ENCODE measurements at regions not wholly inside any gene's neighbourhood (a gene's known extent, or its start where the extent isn't known, plus 50 kb on each side); places are given as distances from the start of the nearest gene placed in this dataset.

- Histone ChIP-seq H3K36me3 (no peaks in the 10 kb centered on the region), H3K4me1 (peaks cover 0 to 57% (median 8%) of the 10 kb centered on the region in 9 donors), H3K27ac (no peak overlapping the region), H3K4me3 (no peak overlapping the region), H3K27me3 (no peaks in the 10 kb centered on the region), H3K9me3 (peaks cover 0 to 17% (median 8%) of the 10 kb centered on the region in 11 donors)
- intact Hi-C loops (cut with DNase I) = loop anchor here in 4 of 10 donors (5.0 to 10.0 kb wide), 2 partner anchors 45 to 47 kb away; no protein-coding TSS in a partner anchor
- DNase-seq (no peak), ATAC-seq (no peak)
- 55 to 74% methylated on average over 3 of the region's 3 CpGs for WGBS, 2 donors
- TF ChIP-seq CTCF (IDR thresholded peaks at IDR 0.05) = no peak
Observed at GRCh38 chr11:62022211-62022610, 54.8 kb upstream of the FTH1 start.

GRCh38 chr11:62020661-62021060, 53.2 kb upstream of the FTH1 start:
- no peak for TF ChIP-seq CTCF (IDR thresholded peaks at IDR 0.05)
- peak in 1 of 2 donors; percentile 27 for DNase-seq
- Histone ChIP-seq H3K27me3 (no peaks in the 10 kb centered on the region), H3K4me1 (peaks cover 0 to 47% (median 8%) of the 10 kb centered on the region in 9 donors), H3K9me3 (peaks cover 0 to 17% (median 8%) of the 10 kb centered on the region in 11 donors), H3K27ac (peak overlapping the region in 1 of 10 donors; percentile 86), H3K4me3 (no peak overlapping the region), H3K36me3 (no peaks in the 10 kb centered on the region)
- WGBS, 2 donors = 76 to 83% methylated on average over 3 of the region's 3 CpGs
- no peak for ATAC-seq
- intact Hi-C loops (cut with DNase I) = loop anchor here in 4 of 10 donors (5.0 to 10.0 kb wide), 2 partner anchors 43 to 46 kb away; no protein-coding TSS in a partner anchor

- intact Hi-C loops (cut with DNase I) = loop anchor here in 1 of 10 donors (10.0 kb wide), 1 partner anchor 496 kb away; no protein-coding TSS in a partner anchor
- Histone ChIP-seq H3K4me1 (peaks cover 0 to 39% (median 0%) of the 10 kb centered on the region in 9 donors), H3K9me3 (peaks cover 0 to 17% (median 8%) of the 10 kb centered on the region in 11 donors), H3K27me3 (no peaks in the 10 kb centered on the region), H3K36me3 (no peaks in the 10 kb centered on the region), H3K4me3 (no peak overlapping the region), H3K27ac (peak overlapping the region in 1 of 10 donors; percentile 86)
- TF ChIP-seq CTCF (IDR thresholded peaks at IDR 0.05) = no peak
- ATAC-seq = peak in 1 of 8 donors; percentile 41
- 98 to 99% methylated on average over 2 of the region's 2 CpGs for WGBS, 2 donors
- no peak for DNase-seq
Observed at GRCh38 chr11:62018981-62019664, 51.7 kb upstream of the FTH1 start.

- no peaks in the 10 kb centered on the region for H3K27me3 ChIP-seq
- no peaks in the 10 kb centered on the region for H3K36me3 ChIP-seq
- H3K4me3 ChIP-seq = no peak overlapping the region
- intact Hi-C loops (cut with DNase I) = loop anchor here in 1 of 10 donors (10.0 kb wide), 1 partner anchor 497 kb away; no protein-coding TSS in a partner anchor
- peaks cover 0 to 38% (median 0%) of the 10 kb centered on the region in 9 donors for H3K4me1 ChIP-seq
- H3K27ac ChIP-seq = peak overlapping the region in 1 of 10 donors; percentile 86
- ATAC-seq (peak in 1 of 8 donors; percentile 17), DNase-seq (no peak)
- 90 to 92% methylated on average over 15 of the region's 15 CpGs for WGBS, 2 donors
- H3K9me3 ChIP-seq = peaks cover 0 to 17% (median 8%) of the 10 kb centered on the region in 11 donors
- no peak for TF ChIP-seq CTCF (IDR thresholded peaks at IDR 0.05)
Observed at GRCh38 chr11:62017878-62018655, 50.6 kb upstream of the FTH1 start.
